Hematopoietic multipotent progenitor cell treated with erythropoietin and hydrocortisone succinate and interleukin-3 and kit ligand, for 4 days (in vitro differentiated cells): ENCODE measurements at regions not wholly inside any gene's neighbourhood (a gene's known extent, or its start where the extent isn't known, plus 50 kb on each side); places are given as distances from the start of the nearest gene placed in this dataset.
A peak's percentile ranks its signal among the peaks of the same experiment; 100 is the strongest.
"Not testable (repeated sequence)": the region's sequence is repeated elsewhere in the genome, so short reads cannot be mapped to it uniquely, and the experiment has no call there.

Experiments used
- DNase-seq: peaks from one replicate; pipeline ENCODE4 v3.0.0-alpha.2; 2015

- DNase-seq, result no peak
These were observed 757.1 kb downstream of the DHX35 start for GRCh38 chr20:39719293-39719692.

- DNase-seq, result no peak
These were observed 755.8 kb downstream of the DHX35 start for GRCh38 chr20:39717936-39718335.

GRCh38 chr20:39716796-39717341 is 754.7 kb downstream of the DHX35 start:
- DNase-seq, result no peak

DNA sequence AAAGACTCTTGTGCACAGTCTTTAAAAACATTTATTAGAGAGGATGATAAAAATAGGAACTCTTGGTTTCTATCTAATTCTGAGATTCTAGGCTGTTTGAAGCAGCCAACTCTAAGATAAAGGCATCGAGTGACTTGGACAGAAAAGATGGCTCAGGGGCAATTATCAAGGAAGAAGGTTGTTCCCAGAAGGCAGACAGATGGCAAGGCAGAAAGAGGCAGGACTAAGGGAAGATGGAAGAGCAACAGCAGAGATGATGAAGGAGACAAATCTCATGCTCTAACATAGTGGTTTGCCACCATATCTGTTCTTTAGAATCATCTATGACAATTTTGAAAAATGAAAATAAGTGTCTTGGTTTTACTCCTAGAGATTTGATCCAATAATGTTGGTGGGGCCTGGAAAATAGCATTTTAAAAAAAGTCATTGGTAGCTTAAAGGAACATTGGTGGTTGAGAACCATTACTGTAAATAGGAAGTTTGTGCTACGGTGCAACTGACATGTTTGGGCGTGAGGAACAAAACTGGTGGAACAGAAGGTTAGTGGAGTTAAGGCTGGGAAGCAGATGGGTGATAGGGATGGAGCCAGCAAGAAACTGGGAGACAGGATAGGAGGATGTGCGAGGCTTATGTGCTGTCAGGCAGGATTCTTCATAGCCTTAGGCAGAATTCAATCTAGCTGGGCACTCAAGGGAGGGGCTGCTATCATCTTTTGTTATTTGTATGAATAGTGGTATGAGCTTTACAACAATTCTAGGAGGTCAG is 751.1 kb downstream of the DHX35 start:
- no peak for DNase-seq

DNA sequence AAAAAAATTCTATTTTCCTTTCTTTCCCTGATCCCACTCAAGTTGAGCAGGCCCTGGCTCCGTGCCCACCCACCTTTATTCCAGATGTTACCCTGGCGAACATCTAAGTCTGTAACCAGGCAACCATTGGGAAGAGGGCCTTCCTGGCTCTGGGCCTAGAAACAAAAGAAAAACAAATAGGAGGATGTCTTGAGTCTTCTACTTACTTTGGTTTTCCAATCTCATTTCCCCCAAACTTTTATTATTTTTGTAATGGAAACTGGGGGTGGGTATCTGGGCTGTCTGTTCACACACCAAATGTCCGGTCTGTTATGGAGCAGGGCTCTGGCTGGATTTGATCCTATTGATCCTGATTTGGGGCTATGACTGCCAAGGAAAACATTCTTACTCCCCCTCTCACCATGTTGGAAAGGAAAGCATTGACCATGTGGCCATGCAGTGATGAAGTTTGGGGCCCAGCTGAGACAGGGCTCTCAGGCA is 744.1 kb downstream of the DHX35 start:
- DNase-seq, result no peak

DNA sequence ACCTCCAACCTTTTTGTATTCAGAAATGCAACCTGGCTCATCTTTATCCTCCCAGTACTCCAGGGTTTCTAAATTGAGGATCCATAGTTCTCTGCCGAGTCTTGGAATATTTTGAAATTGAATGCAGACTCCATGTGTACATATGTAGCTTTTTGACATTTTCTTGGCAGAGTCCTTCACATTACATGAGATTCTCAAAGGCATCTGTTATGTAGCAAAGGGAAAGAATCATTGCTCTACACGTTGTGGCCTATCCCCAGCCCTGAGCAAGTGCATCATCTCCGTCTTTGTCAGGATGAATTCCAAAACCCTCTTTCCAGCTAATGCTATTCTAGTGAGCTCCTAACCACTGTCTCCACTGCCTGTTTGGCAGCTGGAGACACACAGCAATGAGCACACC is 742.9 kb downstream of the DHX35 start:
- no peak for DNase-seq

GRCh38 chr20:39703357-39703756 is 741.2 kb downstream of the DHX35 start:
- not testable (repeated sequence) for DNase-seq

DNA sequence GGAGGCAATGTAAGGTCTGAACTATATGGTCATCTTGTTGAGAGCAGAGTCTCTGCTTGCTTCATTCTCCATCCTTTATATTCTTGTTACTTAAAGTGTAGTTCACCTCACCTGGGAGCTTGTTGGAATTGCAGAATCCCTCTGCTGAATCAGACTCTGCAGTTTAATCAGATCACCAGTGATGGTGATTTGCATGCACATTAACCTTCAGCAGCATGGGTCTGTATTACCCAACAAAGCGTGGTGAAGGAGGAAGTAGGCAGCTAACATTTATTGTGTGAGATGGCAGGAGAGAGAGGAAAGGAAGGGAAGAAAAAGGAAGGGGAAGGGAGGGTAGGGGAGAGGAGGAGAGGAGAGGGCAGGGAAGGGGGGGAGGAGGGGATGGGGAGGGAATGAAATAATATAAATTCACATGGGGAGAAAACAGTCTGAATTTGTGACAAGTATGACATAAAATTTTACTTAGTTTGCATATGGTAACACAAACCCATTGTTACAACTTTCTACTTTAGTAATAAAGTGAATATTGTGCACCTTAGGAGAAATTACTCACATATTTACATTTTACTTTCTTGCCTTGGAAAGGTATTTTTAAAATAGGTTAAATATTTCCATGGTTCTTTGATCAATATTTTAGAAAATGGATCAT is 740.7 kb downstream of the DHX35 start:
- peak; percentile 2 for DNase-seq

DNA sequence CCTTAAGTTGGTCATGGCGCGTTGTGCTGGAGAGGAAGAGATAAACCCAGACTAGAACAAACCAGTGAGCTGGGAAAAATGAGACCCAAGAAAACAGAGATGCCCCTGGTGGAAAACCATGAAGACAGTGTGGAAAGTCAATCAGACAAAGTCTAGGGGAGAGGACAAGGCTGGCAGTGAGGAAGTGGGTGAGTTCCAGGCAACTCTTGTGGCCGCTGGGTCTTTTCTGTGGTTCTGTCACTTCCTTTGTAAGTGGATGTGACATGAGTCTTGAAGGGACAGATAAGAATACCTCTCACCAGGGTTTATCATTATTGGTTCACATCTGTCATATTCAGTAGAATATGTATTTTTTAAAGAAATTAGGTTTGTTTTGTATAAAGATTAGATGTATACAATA is 738.4 kb downstream of the DHX35 start:
- DNase-seq, result peak; percentile 66

GRCh38 chr20:39699166-39699725 is 737.1 kb downstream of the DHX35 start:
- DNase-seq, result no peak

GRCh38 chr20:39698752-39699151 is 736.6 kb downstream of the DHX35 start:
- DNase-seq, result no peak

DNA sequence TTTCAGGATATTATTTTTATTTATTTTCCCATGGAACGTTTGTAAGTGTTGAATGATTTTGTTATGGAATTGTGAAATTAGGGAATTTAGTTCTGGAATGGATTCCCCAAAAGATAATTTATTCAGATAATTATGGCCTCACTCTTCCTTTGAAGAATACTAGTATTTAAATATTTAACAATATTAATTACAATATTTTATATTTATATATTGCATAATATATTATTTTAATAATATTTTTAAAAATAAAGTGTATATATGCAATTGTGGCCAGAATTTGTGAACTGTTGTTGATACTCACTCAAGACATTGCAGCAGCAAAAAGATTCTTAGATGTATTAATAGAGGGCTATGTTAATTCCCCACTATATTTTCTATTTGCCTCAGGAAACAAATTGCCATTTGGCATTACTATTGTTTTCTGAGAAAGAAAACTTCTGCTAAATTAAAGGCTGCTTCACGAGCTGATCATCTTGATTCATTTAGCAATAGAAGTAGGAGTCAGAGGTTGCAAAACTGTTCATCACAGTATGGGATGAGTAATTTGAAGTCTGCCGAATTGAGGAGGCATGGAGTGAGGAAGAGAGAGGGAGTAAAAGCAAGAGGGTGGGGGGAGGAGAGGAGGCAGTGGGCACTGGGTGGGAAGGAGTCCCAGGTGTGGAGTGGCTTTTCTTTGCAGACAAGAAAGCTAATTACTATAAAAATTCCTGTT is 729.2 kb downstream of the DHX35 start:
- DNase-seq, result no peak

DNA sequence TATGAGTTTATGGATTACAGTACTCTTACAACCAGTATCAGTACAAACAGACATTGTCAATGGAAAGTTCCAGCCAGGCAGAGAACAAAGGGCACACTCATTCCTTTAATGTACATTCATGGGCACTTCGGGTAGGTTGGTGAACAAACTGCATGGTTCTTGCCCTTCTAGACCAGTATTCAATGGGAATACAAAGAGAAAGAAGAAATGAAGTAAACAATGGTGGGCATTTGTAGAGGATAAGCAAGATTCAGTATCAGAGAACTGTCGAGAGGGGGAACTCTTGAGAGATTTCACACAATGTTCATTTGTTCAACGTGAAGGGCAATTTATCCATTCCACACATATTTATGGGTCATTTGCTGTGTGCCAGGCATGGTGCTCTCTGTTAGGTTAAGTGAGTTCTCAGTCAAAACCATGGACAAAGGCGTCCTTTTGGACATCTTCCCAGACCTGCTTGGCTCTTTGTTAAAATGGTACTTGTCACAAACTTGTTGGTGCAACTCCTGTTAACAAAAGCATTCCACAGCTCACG is 714.8 kb downstream of the DHX35 start:
- peak; percentile 6 for DNase-seq

DNA sequence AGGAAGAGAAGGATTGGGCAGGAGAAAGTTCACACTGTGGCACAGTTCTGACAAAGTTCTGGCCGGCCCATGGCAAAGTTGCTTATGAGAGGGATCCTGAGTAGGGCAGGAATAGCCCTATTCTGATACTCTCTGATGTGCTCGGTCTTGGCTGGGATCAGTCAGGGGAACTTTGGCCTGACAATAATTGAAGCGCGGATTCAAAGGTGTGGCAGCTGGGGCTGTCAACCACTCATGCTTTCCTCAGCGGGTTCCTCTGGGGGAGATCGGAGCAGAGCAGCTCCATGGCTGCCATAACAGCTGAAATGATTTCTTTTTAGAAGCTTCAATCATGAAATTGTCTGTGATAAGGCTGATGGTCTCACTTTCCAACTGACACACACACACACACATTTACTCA is 714.1 kb downstream of the DHX35 start:
- DNase-seq, result no peak

GRCh38 chr20:39674842-39675241 is 712.7 kb downstream of the DHX35 start:
- DNase-seq, result no peak

DNA sequence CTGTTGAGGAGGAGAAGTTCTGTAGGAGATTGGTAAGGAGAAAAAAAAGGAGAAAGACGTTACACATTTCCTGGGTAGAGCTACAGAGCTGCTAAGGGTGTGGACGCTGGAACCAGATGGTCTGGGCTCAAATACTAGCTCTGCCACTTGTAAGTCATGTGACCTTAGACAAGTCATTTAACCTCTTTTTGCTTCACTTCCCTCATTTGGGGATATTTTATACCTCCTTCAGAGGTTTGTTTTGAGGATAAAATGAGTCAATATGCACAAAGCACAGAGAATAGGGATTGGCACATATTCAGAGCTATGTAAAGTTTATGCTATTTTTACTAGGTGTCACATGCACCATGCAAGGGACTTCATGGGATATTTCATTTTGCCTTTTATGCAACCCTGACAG is 708.8 kb downstream of the DHX35 start:
- no peak for DNase-seq

GRCh38 chr20:39669659-39670058 is 707.5 kb downstream of the DHX35 start:
- no peak for DNase-seq

DNA sequence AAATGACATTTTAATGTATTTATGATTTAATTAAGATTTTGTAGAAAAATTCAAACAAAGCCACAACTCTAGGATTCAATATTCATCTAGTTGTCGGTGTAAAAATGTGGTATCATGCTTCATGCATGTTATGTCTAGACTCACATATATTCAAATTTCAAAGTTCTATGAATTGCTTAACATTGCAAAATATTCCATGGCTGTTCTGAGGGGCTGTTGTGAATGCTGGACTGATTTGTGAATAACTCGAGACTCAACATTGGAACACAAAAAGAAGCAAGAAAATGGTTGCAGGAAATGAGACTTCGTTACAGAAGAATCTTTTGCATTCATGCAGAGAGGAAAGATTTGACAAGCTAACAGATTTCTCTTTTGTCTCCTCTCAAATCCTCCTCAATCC is 705.9 kb downstream of the DHX35 start:
- DNase-seq, result no peak

DNA sequence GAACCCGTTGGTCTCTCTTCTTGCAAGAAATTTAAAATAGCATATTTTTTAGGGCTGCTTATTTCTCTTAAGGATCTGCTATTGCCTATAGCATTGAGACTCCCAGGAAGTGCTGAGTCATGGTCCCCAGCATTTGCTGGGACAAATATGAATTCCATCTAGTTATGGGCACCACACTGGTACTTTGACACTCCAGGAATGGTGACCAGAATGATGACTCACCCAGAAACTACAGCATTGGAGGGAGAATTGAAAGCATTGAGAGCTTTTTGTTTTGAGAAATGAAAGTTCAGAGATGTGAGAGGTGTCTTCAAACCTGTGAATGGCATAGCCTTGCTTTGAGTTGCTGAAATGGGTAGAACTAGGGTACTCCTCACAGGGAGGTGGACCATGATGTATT is 699.7 kb downstream of the DHX35 start:
- no peak for DNase-seq

DNA sequence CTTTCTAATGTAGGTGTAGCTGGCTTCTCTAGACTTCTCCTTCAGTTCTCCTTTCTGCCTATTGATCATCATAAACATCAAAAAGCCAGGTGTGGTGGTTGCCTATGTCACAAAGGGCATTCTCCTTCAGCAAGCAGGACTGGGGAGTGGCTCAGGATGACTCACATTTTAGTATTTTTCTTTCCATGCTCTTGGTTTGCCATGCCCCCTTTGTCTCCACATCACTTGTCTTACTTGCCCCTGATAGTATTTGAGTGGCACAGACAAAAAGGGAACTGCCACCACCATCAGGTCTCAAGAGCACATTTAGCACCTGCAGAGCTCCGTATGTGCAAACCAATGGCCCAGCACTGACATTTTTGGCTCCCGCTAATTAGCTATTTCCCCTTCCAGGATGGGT is 698.8 kb downstream of the DHX35 start:
- no peak for DNase-seq

DNA sequence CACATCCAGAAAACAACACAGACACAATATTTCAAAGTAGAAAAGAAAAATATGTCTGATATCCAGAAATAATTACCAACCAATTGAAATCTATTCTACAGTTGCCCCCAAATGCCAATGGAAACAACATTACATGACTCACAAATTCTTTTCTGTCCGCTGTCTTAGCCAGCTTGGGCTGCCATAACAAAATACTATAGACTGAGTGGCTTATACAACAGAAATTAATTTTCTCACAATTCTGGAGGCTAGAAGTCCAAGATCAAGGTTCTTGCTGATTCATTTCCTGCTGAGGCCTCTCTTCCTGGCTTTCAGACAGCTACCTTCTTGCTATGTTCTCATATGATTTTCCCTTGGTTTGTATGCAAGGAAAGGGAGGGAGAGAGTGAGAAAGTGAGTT is 698.1 kb downstream of the DHX35 start:
- DNase-seq, result no peak

- no peak for DNase-seq
These were observed 696.7 kb downstream of the DHX35 start for GRCh38 chr20:39658662-39659409.
